SK-N-SH (cell line): ENCODE measurements at regions not wholly inside any gene's neighbourhood (a gene's known extent, or its start where the extent isn't known, plus 50 kb on each side); places are given as distances from the start of the nearest gene placed in this dataset.

Experiments used
- CTCF ChIA-PET: fragments of 300-600, 350-600 bp; formaldehyde crosslinking; extraction: SDS; loops from one replicate; lab custom pipeline; 2021; lab: Yijun Ruan, JAX
- POLR2A ChIA-PET: fragments of 350-600 bp; sonication (Branson Sonifier 250); formaldehyde crosslinking; extraction: SDS; loops from one replicate; lab custom pipeline; 2020; ENCODE audit warnings: antibody characterized with exemption, inconsistent platforms; lab: Yijun Ruan, JAX
- DNase-seq: peaks from one replicate; pipeline ENCODE4 v3.0.0; 2012
- H2AFZ ChIP-seq: fragments of 200-600 bp; sonication (generic); 2 replicates; pipeline ENCODE4 v1.8.1; 2016; ENCODE audit warnings: antibody characterized with exemption, mild to moderate bottlenecking, low read depth
- H3F3A ChIP-seq: fragments of 200-600 bp; sonication (generic); replicated peaks from 2 replicates; pipeline ENCODE3; 2016; ENCODE audit warnings: antibody characterized with exemption, mild to moderate bottlenecking; ENCODE audit not compliant: insufficient read depth
- H3K27ac ChIP-seq, 2 experiments: fragments of 200-500 bp in 1 of 2; fragments of 200-600 bp in 1 of 2; sonication (Bioruptor generic) in 1 of 2; sonication (generic), shearing (Covaris generic) in 1 of 2; 2 replicates each; pipeline versions ENCODE4 v1.5.1 to v1.6.1; 2014 to 2016; ENCODE audit warnings: low read depth in 2 of 2, inconsistent platforms in 1 of 2, low read length in 1 of 2, mild to moderate bottlenecking in 1 of 2, mixed read lengths in 1 of 2
- H3K27me3 ChIP-seq: fragments of 200-600 bp; sonication (generic), shearing (Covaris generic); 2 replicates; pipeline ENCODE4 v1.6.1; 2016; ENCODE audit warnings: mixed run types; ENCODE audit not compliant: insufficient read depth
- H3K36me3 ChIP-seq, 2 experiments: fragments of 200-500 bp in 1 of 2; fragments of 200-600 bp in 1 of 2; sonication (Bioruptor generic) in 1 of 2; sonication (generic) in 1 of 2; replicated peaks in 1 of 2; 2 replicates each; pipeline versions ENCODE3 to v1.5.1; 2014 to 2016; ENCODE audit warnings: low read length in 1 of 2, mild to moderate bottlenecking in 1 of 2; ENCODE audit not compliant: insufficient read depth in 2 of 2, control insufficient read depth in 1 of 2
- H3K4me1 ChIP-seq, 2 experiments: fragments of 200-500 bp in 1 of 2; fragments of 200-600 bp in 1 of 2; sonication (Bioruptor generic) in 1 of 2; sonication (generic), shearing (Covaris generic) in 1 of 2; 2 replicates each; pipeline versions ENCODE4 v1.5.1 to v1.6.1; 2014 to 2016; ENCODE audit warnings: low read depth in 1 of 2, low read length in 1 of 2, mixed run types in 1 of 2; ENCODE audit not compliant: insufficient read depth in 2 of 2, control insufficient read depth in 1 of 2
- H3K4me2 ChIP-seq: fragments of 200-600 bp; sonication (generic), shearing (Covaris generic); 2 replicates; pipeline ENCODE4 v1.6.1; 2017; ENCODE audit warnings: mixed run types
- H3K4me3 ChIP-seq, 2 experiments: fragments of 200-500 bp in 1 of 2; fragments of 200-600 bp in 1 of 2; sonication (Bioruptor generic) in 1 of 2; sonication (generic), shearing (Covaris generic) in 1 of 2; 2 replicates each; pipeline versions ENCODE4 v1.5.1 to v1.8.1; 2014 to 2016; ENCODE audit warnings: low read depth in 2 of 2, inconsistent platforms in 1 of 2, low read length in 1 of 2, mild to moderate bottlenecking in 1 of 2, mixed read lengths in 1 of 2, moderate library complexity in 1 of 2
- H3K79me2 ChIP-seq: fragments of 200-600 bp; sonication (generic); 2 replicates; pipeline ENCODE4 v1.8.1; 2017; ENCODE audit warnings: mild to moderate bottlenecking; ENCODE audit not compliant: insufficient read depth
- H3K9ac ChIP-seq: fragments of 200-600 bp; sonication (generic); 2 replicates; pipeline ENCODE4 v1.6.1; 2017; ENCODE audit warnings: mixed run types
- H3K9me2 ChIP-seq: fragments of 200-600 bp; sonication (generic); 2 replicates; pipeline ENCODE4 v1.6.1; 2017; ENCODE audit warnings: mixed run types
- H3K9me3 ChIP-seq: fragments of 200-600 bp; sonication (generic); 2 replicates; pipeline ENCODE4 v1.6.1; 2017; ENCODE audit warnings: mixed run types, mild to moderate bottlenecking, moderate library complexity
- H4K20me1 ChIP-seq: fragments of 200-600 bp; sonication (generic); 2 replicates; pipeline ENCODE4 v1.6.1; 2017; ENCODE audit warnings: mild to moderate bottlenecking, mixed run types; ENCODE audit not compliant: insufficient read depth
- GABPA ChIP-seq: IDR thresholded peaks from 2 replicates; pipeline ENCODE4 v1.4.0; 2012; ENCODE audit warnings: low read depth, mild to moderate bottlenecking
- GATA2 ChIP-seq: sonication (generic); formaldehyde crosslinking; IDR thresholded peaks from 2 replicates; pipeline ENCODE4 v1.5.0; 2020; ENCODE audit warnings: mild to moderate bottlenecking, missing genetic modification reagents
- NFIC ChIP-seq: IDR thresholded peaks from 2 replicates; pipeline ENCODE4 v1.4.0; 2012; ENCODE audit warnings: borderline replicate concordance
- RCOR1 ChIP-seq: fragments of 150-350 bp; IDR thresholded peaks from 2 replicates; pipeline ENCODE4 v1.6.1; 2017; ENCODE audit warnings: antibody characterized with exemption, low read length
- REST ChIP-seq: IDR thresholded peaks from 2 replicates; pipeline ENCODE4 v1.6.1; 2012; ENCODE audit warnings: mild to moderate bottlenecking, low read depth, low read length, moderate library complexity
- RXRA ChIP-seq: IDR thresholded peaks from 2 replicates; pipeline ENCODE4 v1.4.0; 2012; ENCODE audit warnings: low read depth, mild to moderate bottlenecking, borderline replicate concordance
- TEAD4 ChIP-seq: IDR thresholded peaks from 2 replicates; pipeline ENCODE4 v1.4.0; 2012; ENCODE audit warnings: mild to moderate bottlenecking, borderline replicate concordance; ENCODE audit not compliant: insufficient read depth
- ZBTB33 ChIP-seq: IDR thresholded peaks from 2 replicates; pipeline ENCODE4 v1.4.0; 2012; ENCODE audit warnings: low read depth, borderline replicate concordance
- WGBS: methylation state at CpG from one replicate; pipeline ENCODE4 v1.1.6; 2017; ENCODE audit warnings: low lambda C conversion rate; 5-methylcytosine and 5-hydroxymethylcytosine counted together

GRCh38 chr5:116980581-116980980 is 406.0 kb upstream of the SEMA6A start:
- H4K20me1 ChIP-seq, result no peaks in the 10 kb centered on the region
- POLR2A ChIA-PET, result no interaction called here
- WGBS, result 29% methylated on average over 2 of the region's 2 CpGs

More at GRCh38 chr5:116980581-116980980, 406.0 kb upstream of the SEMA6A start:
- Histone ChIP-seq H3K4me2 (no peak overlapping the region), H3K4me1 (no peaks in the 10 kb centered on the region), H3K27me3 (no peaks in the 10 kb centered on the region), H3K79me2 (no peaks in the 10 kb centered on the region), H3K9me3 (peaks cover 3% of the 10 kb centered on the region; the same call in 1 of the 2 replicates), H3K27ac (no peak overlapping the region), H3K9ac (no peak overlapping the region), H3K9me2 (no peaks in the 10 kb centered on the region), H3F3A (no peaks in the 10 kb centered on the region), H2AFZ (no peak overlapping the region), H3K4me3 (no peak overlapping the region), H3K36me3 (peaks cover 0 to 3% of the 10 kb centered on the region in 2 experiments)
- DNase-seq, result no peak
- TF ChIP-seq GATA2 (CRISPR knock-in tag) (0 out of 2 replicates have a peak, but pooled peaks have one; percentile 16), ZBTB33 (no peak), RXRA (no peak), REST (no peak), NFIC (no peak), GABPA (no peak), TEAD4 (no peak), RCOR1 (0 out of 2 replicates have a peak, but pooled peaks have one; percentile 11)
- CTCF ChIA-PET, result no interaction called here
